SU-DHL-6 (cell line): ENCODE measurements at regions not wholly inside any gene's neighbourhood (a gene's known extent, or its start where the extent isn't known, plus 50 kb on each side); places are given as distances from the start of the nearest gene placed in this dataset.

Source experiments
- EZH2phosphoT487 ChIP-seq: fragments of 200-600 bp; sonication (generic), shearing (Covaris generic); conservative IDR thresholded peaks from 2 replicates; pipeline ENCODE4 v1.6.1; 2018; ENCODE audit warnings: mild to moderate bottlenecking, antibody characterized with exemption, low read length, moderate library complexity, mixed read lengths
- TF ChIP-seq, protein P1 (sequence below): fragments of 200-600 bp; sonication (generic); IDR thresholded peaks from one replicate; pipeline ENCODE4 v1.5.1; 2017; ENCODE audit warnings: antibody characterized with exemption, mild to moderate bottlenecking, low read length, moderate library complexity; ENCODE audit not compliant: insufficient read depth, poor library complexity, severe bottlenecking

DNA sequence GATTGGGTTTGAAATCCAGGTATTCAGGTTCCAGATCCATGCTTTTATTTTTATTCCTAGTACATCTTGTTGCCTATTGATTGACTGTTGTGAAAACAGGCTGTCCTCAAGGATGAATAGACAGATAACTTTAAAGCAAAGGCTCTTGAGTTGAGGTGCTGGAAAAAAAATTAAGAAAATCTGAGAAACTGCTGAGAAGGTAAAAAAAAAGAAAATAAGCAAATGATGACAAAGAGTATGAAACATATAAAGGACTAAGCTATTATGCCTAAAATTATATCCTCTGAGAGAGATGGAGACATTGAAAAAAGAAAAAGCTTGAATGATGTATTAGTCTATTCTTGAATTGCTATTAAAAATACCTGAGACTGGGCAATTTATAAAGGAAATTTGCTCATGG, 392.3 kb upstream of the RGS17 start:
- TF ChIP-seq, protein P1, sequence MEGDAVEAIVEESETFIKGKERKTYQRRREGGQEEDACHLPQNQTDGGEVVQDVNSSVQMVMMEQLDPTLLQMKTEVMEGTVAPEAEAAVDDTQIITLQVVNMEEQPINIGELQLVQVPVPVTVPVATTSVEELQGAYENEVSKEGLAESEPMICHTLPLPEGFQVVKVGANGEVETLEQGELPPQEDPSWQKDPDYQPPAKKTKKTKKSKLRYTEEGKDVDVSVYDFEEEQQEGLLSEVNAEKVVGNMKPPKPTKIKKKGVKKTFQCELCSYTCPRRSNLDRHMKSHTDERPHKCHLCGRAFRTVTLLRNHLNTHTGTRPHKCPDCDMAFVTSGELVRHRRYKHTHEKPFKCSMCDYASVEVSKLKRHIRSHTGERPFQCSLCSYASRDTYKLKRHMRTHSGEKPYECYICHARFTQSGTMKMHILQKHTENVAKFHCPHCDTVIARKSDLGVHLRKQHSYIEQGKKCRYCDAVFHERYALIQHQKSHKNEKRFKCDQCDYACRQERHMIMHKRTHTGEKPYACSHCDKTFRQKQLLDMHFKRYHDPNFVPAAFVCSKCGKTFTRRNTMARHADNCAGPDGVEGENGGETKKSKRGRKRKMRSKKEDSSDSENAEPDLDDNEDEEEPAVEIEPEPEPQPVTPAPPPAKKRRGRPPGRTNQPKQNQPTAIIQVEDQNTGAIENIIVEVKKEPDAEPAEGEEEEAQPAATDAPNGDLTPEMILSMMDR, result no peak
- no peak for TF ChIP-seq EZH2phosphoT487
